ENCODE measurements at regions not wholly inside any gene's neighbourhood (a gene's known extent, or its start where the extent isn't known, plus 50 kb on each side); places are given as distances from the start of the nearest gene placed in this dataset.
"Not testable (repeated sequence)": the region's sequence is repeated elsewhere in the genome, so short reads cannot be mapped to it uniquely, and the experiment has no call there.

DNA sequence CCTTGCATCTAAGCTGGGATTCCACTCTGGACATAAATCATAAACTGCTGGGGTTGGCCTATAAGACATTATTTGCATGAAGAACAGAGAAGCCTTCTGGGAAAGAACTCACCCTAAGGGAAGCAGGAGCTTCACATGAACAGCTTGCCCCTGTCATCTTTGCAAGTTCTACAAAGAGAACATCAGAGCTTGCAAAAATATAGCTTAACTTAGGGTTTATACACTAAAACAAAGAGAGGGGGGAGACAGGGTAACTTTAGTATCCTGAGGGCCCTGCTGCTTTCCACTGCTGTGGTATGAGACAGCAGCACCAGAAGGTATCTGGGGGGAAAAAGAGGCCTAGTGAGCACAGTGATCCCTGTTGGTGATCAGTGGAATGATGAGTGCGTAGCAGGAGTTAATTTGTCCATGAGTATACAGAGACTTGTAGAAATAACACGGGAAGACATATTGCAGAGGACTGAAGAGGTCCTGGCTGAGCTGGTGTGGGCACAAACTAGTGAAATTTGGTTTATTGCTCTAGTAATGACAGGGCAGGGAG is 116.1 kb upstream of the TSC22D1 start:
- H3K27ac ChIP-seq = no peak overlapping the region
- TF ChIP-seq ZFX (IDR thresholded peaks at IDR 0.05) = no peak
- TF ChIP-seq, protein P1, sequence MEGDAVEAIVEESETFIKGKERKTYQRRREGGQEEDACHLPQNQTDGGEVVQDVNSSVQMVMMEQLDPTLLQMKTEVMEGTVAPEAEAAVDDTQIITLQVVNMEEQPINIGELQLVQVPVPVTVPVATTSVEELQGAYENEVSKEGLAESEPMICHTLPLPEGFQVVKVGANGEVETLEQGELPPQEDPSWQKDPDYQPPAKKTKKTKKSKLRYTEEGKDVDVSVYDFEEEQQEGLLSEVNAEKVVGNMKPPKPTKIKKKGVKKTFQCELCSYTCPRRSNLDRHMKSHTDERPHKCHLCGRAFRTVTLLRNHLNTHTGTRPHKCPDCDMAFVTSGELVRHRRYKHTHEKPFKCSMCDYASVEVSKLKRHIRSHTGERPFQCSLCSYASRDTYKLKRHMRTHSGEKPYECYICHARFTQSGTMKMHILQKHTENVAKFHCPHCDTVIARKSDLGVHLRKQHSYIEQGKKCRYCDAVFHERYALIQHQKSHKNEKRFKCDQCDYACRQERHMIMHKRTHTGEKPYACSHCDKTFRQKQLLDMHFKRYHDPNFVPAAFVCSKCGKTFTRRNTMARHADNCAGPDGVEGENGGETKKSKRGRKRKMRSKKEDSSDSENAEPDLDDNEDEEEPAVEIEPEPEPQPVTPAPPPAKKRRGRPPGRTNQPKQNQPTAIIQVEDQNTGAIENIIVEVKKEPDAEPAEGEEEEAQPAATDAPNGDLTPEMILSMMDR (conservative IDR thresholded peaks at IDR 0.05) = no peak

DNA sequence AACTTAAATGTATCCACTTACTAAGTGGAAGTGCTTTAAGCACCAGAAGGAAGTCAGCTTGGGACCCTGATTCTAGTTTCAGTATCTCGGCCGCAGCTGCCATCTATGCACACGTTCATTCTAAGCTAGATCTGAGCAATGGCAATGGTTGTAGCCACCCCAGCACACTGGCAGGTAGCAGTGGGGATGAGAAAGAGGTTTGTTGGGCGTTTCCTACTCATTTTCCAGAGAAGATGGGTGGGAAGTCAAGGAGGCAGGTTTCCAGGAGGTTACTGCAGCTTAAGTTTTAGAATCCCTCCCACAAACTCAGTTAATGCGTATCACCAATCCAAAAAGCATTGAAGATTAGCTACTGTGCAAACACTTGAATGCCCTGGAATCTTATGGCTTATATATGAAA is 114.2 kb upstream of the TSC22D1 start:
- H3K27ac ChIP-seq = no peak overlapping the region
- no peak for TF ChIP-seq ZFX (IDR thresholded peaks at IDR 0.05)
- TF ChIP-seq, protein P1 (conservative IDR thresholded peaks at IDR 0.05) = no peak

DNA sequence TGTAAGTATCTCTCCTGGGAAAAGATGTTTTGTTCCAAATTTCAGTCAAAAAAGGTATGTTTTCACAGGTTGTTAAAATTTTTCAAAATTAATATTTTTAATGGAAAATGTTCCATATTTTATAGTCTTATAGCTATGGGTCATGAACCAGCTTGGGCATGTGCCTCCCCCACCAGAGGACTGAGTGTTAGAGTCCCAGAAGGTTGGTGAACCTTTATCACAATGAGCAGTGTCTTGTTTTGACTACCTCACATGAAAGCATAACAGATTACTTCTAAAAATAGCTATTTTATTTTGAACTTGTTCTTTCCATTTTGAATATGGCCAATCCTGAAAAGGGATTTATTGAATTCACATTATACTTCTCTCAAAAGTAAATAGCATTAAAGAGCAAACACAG is 112.5 kb upstream of the TSC22D1 start:
- no peak overlapping the region for H3K27ac ChIP-seq
- TF ChIP-seq, protein P1 (conservative IDR thresholded peaks at IDR 0.05) = no peak
- TF ChIP-seq ZFX (IDR thresholded peaks at IDR 0.05) = no peak

DNA sequence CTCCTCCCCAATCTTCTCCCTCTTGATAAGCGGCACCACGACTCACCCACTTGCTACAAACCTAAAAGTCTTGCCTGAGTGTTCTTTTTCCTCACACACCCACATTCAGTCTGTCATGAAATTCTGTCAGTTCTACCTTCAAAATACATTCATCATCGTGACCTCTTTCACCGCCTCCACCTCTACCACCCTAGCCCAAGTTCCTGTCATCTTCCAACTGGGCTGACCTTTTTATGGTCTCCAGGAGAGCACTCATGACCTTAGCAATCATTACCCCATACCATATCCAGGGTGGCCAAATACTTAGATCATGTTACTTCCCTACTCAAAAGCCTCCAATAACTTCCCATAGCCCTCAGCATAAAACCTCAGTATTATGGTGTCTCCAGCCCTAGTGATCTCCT is 110.4 kb upstream of the TSC22D1 start:
- TF ChIP-seq, protein P1 (conservative IDR thresholded peaks at IDR 0.05) = no peak
- H3K27ac ChIP-seq = no peak overlapping the region

DNA sequence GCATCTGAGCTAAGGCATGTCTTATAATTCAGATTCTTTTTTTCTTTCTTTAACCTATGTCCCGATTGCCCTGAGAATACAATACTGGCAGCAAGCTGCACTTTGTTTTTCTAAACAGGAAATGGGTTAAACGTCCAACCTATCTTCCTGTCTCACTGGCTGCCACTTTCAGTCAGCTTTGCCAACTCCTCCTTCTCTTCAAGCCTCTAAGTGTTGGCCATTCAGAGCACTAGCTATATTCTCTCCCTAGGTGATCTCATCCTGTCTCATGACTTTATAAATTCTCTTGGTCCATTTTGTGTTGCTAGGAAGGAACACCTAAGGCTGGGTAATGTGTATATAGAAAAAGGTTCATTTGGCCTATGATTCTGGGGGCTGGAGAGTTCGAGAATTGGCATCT is 109.5 kb upstream of the TSC22D1 start:
- H3K27ac ChIP-seq = no peak overlapping the region
- TF ChIP-seq, protein P1 (conservative IDR thresholded peaks at IDR 0.05) = no peak
- no peak for TF ChIP-seq ZFX (IDR thresholded peaks at IDR 0.05)

DNA sequence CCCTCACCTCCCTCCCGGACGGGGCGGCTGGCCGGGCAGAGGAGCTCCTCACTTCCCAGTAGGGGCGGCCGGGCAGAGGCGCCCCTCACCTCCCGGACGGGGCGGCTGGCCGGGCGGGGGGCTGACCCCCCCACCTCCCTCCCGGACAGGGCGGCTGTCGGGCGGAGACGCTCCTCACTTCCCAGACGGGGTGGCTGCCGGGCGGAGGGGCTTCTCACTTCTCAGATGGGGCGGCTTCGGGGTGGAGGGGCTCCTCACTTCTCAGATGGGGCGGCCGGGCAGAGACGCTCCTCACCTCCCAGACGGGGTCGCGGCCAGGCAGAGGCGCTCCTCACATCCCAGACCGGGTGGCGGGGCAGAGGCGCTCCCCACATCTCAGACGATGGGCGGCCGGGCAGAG is 106.3 kb upstream of the TSC22D1 start:
- not testable (repeated sequence) for H3K27ac ChIP-seq

DNA sequence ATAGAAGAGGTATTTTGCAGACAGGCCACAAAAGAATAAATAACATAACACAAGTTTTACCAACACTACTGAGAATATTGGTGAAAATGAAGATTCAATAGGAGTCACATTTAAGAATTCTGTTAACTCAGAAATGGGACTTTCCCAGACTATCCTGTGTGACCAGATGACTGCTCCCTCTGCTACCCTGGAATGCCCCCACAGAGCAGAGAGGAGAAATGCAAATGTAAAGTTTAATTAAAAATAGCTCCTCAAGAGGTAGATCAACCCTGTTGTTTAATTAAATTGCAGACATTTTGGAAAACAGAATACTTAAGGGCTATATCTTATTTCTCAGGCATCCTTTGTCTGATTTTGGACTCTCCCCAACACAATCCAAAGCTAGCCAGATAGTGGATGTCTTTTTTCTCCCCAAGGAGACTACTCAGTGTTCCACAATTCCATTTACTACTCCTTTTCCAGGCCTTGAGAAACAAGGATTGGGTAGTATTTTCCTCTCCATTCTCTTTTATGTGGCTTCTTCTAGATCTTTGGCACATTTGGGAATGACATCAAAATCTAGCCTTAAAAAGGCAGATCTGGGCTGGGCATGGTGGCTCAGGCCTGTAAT is 104.7 kb upstream of the TSC22D1 start:
- no peak overlapping the region for H3K27ac ChIP-seq
- TF ChIP-seq, protein P1 (conservative IDR thresholded peaks at IDR 0.05) = no peak

DNA sequence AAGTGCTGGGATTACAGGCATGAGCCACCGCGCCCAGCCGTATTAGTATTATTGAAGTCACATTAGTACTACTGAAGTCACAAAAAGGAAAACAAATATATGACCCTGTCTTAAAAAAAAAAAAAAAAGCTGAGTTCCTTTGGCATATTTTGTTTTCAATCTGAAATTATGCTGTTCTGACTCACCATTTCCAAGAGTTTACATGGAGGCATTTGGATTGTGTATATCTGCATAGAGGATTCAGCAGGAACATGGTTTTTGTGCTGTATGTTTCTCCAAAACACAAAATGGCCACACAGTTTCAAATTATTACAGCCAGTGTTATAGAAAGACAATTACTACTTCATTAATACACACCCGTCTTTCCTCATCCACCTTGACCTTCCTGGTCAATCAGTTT is 103.5 kb upstream of the TSC22D1 start:
- H3K27ac ChIP-seq = no peak overlapping the region
- TF ChIP-seq, protein P1 (conservative IDR thresholded peaks at IDR 0.05) = no peak
- TF ChIP-seq ZFX (IDR thresholded peaks at IDR 0.05) = no peak
